K562 (cell line): ENCODE measurements at regions not wholly inside any gene's neighbourhood (a gene's known extent, or its start where the extent isn't known, plus 50 kb on each side); places are given as distances from the start of the nearest gene placed in this dataset.
A peak's percentile ranks its signal among the peaks of the same experiment; 100 is the strongest.

Source experiments
- ATAC-seq: fragments of 200-7000 bp; cut with Tn5 transposase; 3 replicates; pipeline ENCODE4 v1.9.1; 2020; ENCODE audit warnings: moderate library complexity
- BruUV-seq: library from RNA; stranded (reverse); fragments of 400-500 nt; replicated peaks from 2 replicates; lab custom pipeline; 2021; lab: Mats Ljungman, UMichigan
- CTCF ChIA-PET: fragments of 300-600 bp; formaldehyde crosslinking; extraction: SDS; loops from one replicate; lab custom pipeline; 2021; ENCODE audit warnings: low intra/inter-chr PET ratio; lab: Yijun Ruan, JAX
- POLR2A ChIA-PET: fragments of 300-600, 350-650 bp; sonication (Branson Sonifier 250); formaldehyde crosslinking; extraction: SDS; loops from one replicate; lab custom pipeline; 2021; ENCODE audit warnings: antibody characterized with exemption, inconsistent platforms; lab: Yijun Ruan, JAX
- DNase-seq, 4 experiments: peaks; one replicate each; pipeline versions ENCODE4 v3.0.0 to v3.0.0-alpha.2; 2011 to 2018; ENCODE audit warnings: low spot score in 3 of 4, mixed read lengths in 3 of 4; ENCODE audit errors: extremely low read depth in 1 of 4
- FAIRE-seq: peaks from 2 replicates; lab custom pipeline; 2011; peaks lifted over from hg19 to GRCh38; lab: Jason Lieb, UNC
- H2AFZ ChIP-seq: 2 replicates; pipeline ENCODE4 v1.6.0; 2011; ENCODE audit warnings: low read depth, low read length, control low read depth, inconsistent platforms
- H3K27ac ChIP-seq: fragments of 200-600 bp; 3 replicates; pipeline ENCODE4 v1.8.0; 2011; ENCODE audit warnings: low read depth, mild to moderate bottlenecking, control low read depth, inconsistent platforms, low read length, moderate library complexity, mixed read lengths; ENCODE audit errors: extremely low read depth
- H3K27me3 ChIP-seq, 2 experiments: fragments of 300-600 bp in 1 of 2; 2 replicates in 1 of 2; 3 replicates in 1 of 2; pipeline versions ENCODE4 v1.6.0 to v1.8.0; 2011; ENCODE audit warnings: inconsistent platforms in 2 of 2, low read length in 2 of 2, mild to moderate bottlenecking in 1 of 2, mixed read lengths in 1 of 2, moderate library complexity in 1 of 2; ENCODE audit not compliant: control insufficient read depth in 2 of 2, insufficient read depth in 2 of 2
- H3K36me3 ChIP-seq: fragments of 300-600 bp; 3 replicates; pipeline ENCODE4 v1.8.0; 2011; ENCODE audit warnings: mild to moderate bottlenecking, low read length, inconsistent platforms; ENCODE audit not compliant: control insufficient read depth, insufficient read depth
- H3K4me1 ChIP-seq, 2 experiments: fragments of 200-600 bp in 1 of 2; replicated peaks in 1 of 2; 2 replicates in 1 of 2; 3 replicates in 1 of 2; pipeline versions ENCODE4 v1.5.1 to v1.8.0; 2011; ENCODE audit warnings: inconsistent platforms in 2 of 2, low read length in 2 of 2, mild to moderate bottlenecking in 1 of 2, mixed read lengths in 1 of 2, moderate library complexity in 1 of 2; ENCODE audit not compliant: control insufficient read depth in 2 of 2, insufficient read depth in 2 of 2
- H3K4me2 ChIP-seq: 2 replicates; pipeline ENCODE4 v1.6.1; 2011; ENCODE audit warnings: low read length, control low read depth, inconsistent platforms, mixed read lengths; ENCODE audit not compliant: insufficient read depth
- H3K4me3 ChIP-seq: fragments of 200-600 bp; sonication (generic), shearing (Covaris generic); 2 replicates; pipeline ENCODE4 v1.5.1; 2016; ENCODE audit warnings: control low read depth, inconsistent platforms
- H3K79me2 ChIP-seq: fragments of 200-600 bp; 3 replicates; pipeline ENCODE4 v1.8.0; 2011; ENCODE audit warnings: low read length, inconsistent platforms; ENCODE audit not compliant: control insufficient read depth, insufficient read depth
- H3K9ac ChIP-seq, 2 experiments: 2 replicates each; pipeline versions ENCODE4 v1.6.0 to v1.6.1; 2011; ENCODE audit warnings: low read depth in 2 of 2, low read length in 2 of 2, control low read depth in 1 of 2, inconsistent platforms in 1 of 2, mild to moderate bottlenecking in 1 of 2, mixed read lengths in 1 of 2; ENCODE audit not compliant: insufficient read depth in 1 of 2
- H3K9me1 ChIP-seq: one replicate; pipeline ENCODE4 v1.6.0; 2011; ENCODE audit warnings: inconsistent platforms, mild to moderate bottlenecking, low read length, moderate library complexity; ENCODE audit not compliant: control insufficient read depth, insufficient read depth
- H3K9me3 ChIP-seq: replicated peaks from 2 replicates; pipeline ENCODE4 v1.5.1; 2011; ENCODE audit warnings: low read depth, low read length, inconsistent platforms; ENCODE audit not compliant: control insufficient read depth, insufficient read depth
- H4K20me1 ChIP-seq: replicated peaks from 2 replicates; pipeline ENCODE4 v1.6.1; 2011; ENCODE audit warnings: low read length, inconsistent platforms, mixed read lengths; ENCODE audit not compliant: control insufficient read depth, insufficient read depth
- EZH2 ChIP-seq: IDR thresholded peaks from 2 replicates; pipeline ENCODE4 v1.6.1; 2012; ENCODE audit warnings: low read depth, mild to moderate bottlenecking, inconsistent platforms, low read length, borderline replicate concordance
- MED1 ChIP-seq: sonication (generic); formaldehyde crosslinking; IDR thresholded peaks from 2 replicates; pipeline ENCODE4 v1.8.1; 2023; ENCODE audit warnings: missing genetic modification reagents, borderline replicate concordance
- RBFOX2 ChIP-seq: fragments of 200-400 bp; formaldehyde crosslinking; IDR thresholded peaks from 2 replicates; pipeline ENCODE4 v1.6.1; 2017; ENCODE audit warnings: low read depth, mild to moderate bottlenecking, low read length, moderate library complexity
- WGBS: fragments of 100-300 bp; shearing (Covaris generic); methylation state at CpG from one replicate; pipeline ENCODE4 v1.1.6; 2016; ENCODE audit warnings: low coverage, mixed read lengths; ENCODE audit not compliant: insufficient coverage; ENCODE audit errors: missing lambda C conversion rate; 5-methylcytosine and 5-hydroxymethylcytosine counted together
- in situ Hi-C: fragments of 300-500 bp; cut with MboI; formaldehyde crosslinking; loops from 4 replicates; pipeline ENCODE4 v1.15.0; 2018; ENCODE audit warnings: inconsistent platforms, mixed read lengths
- intact Hi-C: fragments of 100-400 bp; cut with micrococcal nuclease; formaldehyde crosslinking; loops from 2 replicates; pipeline ENCODE4 v1.14.2; 2022

GRCh38 chr3:44021651-44022594, 219.8 kb upstream of the TOPAZ1 start:
- Histone ChIP-seq H3K9me3 (no peaks in the 10 kb centered on the region), H4K20me1 (no peaks in the 10 kb centered on the region), H3K79me2 (no peaks in the 10 kb centered on the region), H3K27ac (no peak overlapping the region), H3K9ac (no peak overlapping the region), H3K4me2 (no peak overlapping the region), H3K9me1 (no peaks in the 10 kb centered on the region), H3K36me3 (no peaks in the 10 kb centered on the region), H3K4me1 (peaks cover 0 to 6% of the 10 kb centered on the region in 2 experiments; a peak in 1 of 5 replicates), H3K4me3 (no peak overlapping the region), H2AFZ (no peak overlapping the region), H3K27me3 (peaks cover 38 to 51% of the 10 kb centered on the region in 2 experiments)
- in situ Hi-C loops, result no loop called here
- intact Hi-C loops, result no loop called here
- 7% methylated on average over 53 of the region's 53 CpGs for WGBS
- BruUV-seq, result no TSS peak
- no peak for ATAC-seq
- ChIA-PET CTCF (no interaction called here), POLR2A (interaction anchor here (0.6 kb wide), 3 partner anchors 21 to 680 kb away, joined by 3 read pairs; no protein-coding TSS in a partner anchor)
- no peak for DNase-seq
- FAIRE-seq, result no peak
- TF ChIP-seq EZH2 (0 out of 2 replicates have a peak, but pooled peaks have one; percentile 70), RBFOX2 (no peak), MED1 (CRISPR knock-in tag) (no peak)
